GM18498 (cell line): ENCODE measurements at regions not wholly inside any gene's neighbourhood (a gene's known extent, or its start where the extent isn't known, plus 50 kb on each side); places are given as distances from the start of the nearest gene placed in this dataset.
"Not testable (repeated sequence)": the region's sequence is repeated elsewhere in the genome, so short reads cannot be mapped to it uniquely, and the experiment has no call there.

Experiments used
- ATAC-seq: cut with Tn5 transposase; IDR thresholded peaks from one replicate; pipeline ENCODE4 v1.9.1; 2021; ENCODE audit warnings: mild to moderate bottlenecking, moderate library complexity; ENCODE audit not compliant: unreplicated experiment

- no peak for ATAC-seq
Observed at GRCh38 chr4:128688846-128689437, 120.6 kb upstream of the JADE1 start.

DNA sequence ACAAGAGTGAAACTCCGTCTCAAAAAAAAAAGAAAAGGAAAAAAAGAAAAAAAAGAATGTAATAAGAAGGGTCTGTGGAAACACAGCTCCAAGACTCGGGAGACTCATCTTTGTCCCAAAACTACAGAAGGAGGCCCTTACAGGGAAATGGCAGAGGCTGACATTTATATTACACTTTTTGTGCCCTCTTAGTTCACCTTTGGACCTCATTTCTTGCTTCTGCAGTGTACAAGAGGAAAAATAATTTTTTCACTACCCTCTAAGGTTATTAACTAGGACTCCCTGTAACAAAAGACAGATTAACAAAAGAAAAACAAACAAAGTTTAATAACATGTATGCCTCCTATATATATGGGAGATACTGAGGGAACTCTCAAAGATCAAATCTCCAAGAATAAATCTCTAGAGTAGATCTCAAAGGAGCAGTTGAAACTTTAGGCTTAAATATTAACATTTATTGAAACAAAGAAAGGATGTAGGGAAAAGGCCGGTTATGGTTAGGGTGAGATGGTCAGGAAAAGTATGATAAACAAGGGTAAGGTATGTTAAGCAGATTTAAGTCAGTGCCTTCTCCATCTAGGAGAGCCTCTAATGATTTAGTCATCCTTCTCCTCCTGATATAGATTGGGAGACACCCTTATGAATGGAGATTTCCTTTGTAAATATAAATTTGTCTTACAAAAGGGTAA lies 121.3 kb upstream of the JADE1 start:
- ATAC-seq: no peak

DNA sequence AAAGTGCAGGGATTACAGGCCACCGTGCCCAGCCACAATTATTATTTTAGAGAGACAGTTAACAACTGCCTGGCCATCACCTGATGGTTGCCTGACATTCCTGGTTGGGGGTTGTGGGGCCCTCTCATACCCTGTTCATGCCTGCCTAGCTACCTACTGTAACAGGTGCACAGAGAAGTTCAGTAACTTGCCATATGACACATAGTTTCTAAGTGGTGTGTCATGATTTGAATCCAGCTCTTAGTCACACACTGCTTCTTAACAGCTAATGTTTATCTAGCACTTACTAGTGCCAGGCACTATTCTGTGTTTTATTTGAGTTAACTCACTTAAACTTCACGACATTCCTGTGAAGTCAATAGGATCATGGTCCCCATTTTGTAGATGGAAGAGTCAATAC lies 122.7 kb upstream of the JADE1 start:
- ATAC-seq: no peak

GRCh38 chr4:128686032-128686465 lies 123.5 kb upstream of the JADE1 start:
- no peak for ATAC-seq

- no peak for ATAC-seq
Observed at GRCh38 chr4:128684016-128684415, 125.5 kb upstream of the JADE1 start.

DNA sequence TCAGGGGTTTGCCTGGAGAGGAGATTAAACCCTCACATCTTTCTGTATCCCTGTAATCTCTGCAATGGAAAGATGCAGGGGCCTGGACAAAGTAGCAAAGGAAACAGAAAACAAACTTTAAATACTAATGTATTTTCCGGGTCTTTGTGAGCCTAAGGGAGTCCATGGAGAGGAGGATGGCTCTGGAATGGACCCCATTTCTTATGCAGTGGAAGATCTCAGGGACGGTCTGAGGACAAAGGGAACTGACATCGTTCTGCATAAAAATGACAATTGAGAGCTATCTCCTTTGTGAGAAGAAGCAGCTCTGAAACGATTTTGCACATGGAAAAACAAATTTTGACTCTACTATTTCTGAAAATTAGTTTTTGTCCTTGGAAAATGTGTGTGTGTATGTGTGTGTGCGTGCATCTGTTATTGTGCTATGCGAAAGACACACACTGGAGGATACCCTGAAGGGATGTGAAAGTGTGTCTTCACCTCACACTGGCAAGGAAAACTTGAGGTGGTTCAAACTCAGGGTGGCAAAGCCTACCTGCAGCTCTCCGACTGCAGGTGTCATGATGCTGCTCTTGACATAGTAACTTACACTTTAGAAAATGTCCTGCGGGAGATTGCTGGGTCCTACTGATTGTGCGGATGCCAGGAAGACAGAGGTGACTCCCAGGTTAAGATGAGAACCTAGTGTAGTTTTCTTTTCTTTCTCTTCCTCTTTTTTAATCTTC lies 126.4 kb upstream of the JADE1 start:
- no peak for ATAC-seq

DNA sequence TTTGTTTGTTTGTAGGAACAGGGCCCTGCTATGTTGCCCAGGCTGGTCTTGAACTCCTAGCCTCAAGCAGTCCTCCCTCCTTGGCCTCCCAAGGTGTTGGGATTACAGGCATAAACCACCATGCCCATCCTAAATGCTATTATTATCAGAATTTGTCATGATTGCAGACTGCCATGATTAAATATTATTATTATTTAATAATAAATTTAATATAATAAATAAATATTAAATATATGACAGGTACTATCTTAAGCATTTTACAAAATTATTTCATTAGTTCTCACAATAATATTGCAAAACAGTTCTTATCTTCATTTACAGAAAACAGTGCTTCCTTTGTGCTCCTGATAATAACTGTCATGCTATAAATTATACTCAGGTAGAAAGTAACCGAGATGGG lies 133.4 kb upstream of the JADE1 start:
- no peak for ATAC-seq

- peak; percentile 90 for ATAC-seq
Observed at GRCh38 chr4:128675083-128675482, 134.4 kb upstream of the JADE1 start.

- ATAC-seq: not testable (repeated sequence)
Observed at GRCh38 chr4:128673159-128673558, 136.3 kb upstream of the JADE1 start.

GRCh38 chr4:128672596-128672995 lies 136.9 kb upstream of the JADE1 start:
- not testable (repeated sequence) for ATAC-seq

DNA sequence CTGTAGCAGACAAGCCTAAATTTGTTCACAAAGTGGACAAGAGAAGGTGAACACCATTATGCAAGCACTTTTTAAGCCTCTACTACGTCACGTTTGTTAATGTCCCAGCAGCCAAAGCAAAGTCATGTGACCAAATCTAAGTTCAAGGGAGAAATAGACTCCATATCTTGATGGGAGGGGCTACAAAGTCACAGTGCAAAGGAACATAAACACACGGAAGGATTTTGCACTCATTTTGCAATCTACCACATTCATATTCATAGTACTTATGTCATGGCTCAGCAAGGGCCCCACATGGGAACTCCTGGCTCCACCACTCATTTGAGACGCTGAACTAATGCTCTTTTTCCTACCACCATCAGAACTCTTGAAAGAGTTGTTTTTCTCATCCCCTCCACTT lies 139.0 kb upstream of the JADE1 start:
- no peak for ATAC-seq

DNA sequence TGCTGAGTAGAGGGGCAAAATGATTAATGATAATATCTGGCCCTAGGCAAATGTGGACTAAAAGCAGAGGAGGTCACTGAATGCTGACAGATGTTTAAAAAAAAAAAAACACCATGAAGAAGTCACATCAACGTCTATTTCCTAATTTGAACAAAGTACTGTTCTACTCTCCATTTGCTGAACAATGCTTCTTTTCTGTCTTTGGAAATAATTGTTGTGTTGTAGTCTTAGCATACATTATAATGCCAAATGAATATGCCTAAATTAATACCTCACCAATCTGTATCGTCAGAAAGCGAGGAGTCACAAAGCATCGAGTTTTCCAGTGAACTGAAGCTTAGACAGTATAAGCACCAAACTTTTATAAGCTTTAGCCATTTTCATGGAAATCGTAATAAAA lies 140.9 kb upstream of the JADE1 start:
- ATAC-seq: no peak

- ATAC-seq: no peak
Observed at GRCh38 chr4:128665514-128665913, 144.0 kb upstream of the JADE1 start.

GRCh38 chr4:128663325-128663724 lies 146.2 kb upstream of the JADE1 start:
- peak; percentile 88 for ATAC-seq

DNA sequence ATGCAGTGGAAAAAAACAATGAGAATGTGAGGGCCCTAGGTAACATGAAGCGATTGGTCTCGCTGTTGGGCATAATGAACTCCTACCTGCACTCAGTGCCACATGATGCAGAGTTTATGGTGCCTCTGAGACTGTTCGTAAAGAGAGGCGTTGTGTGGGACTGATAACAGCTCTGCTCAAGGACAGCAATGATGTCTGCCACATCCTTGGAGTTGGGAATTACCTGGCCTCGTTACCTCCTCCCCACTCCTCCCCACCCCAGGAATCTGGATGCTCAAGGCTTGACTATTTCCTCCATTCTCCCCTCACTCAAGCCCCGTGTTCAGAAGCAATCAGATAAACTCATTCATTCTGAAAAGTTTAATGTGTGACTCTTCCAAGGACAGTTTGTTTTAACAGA lies 148.0 kb upstream of the JADE1 start:
- ATAC-seq: no peak

DNA sequence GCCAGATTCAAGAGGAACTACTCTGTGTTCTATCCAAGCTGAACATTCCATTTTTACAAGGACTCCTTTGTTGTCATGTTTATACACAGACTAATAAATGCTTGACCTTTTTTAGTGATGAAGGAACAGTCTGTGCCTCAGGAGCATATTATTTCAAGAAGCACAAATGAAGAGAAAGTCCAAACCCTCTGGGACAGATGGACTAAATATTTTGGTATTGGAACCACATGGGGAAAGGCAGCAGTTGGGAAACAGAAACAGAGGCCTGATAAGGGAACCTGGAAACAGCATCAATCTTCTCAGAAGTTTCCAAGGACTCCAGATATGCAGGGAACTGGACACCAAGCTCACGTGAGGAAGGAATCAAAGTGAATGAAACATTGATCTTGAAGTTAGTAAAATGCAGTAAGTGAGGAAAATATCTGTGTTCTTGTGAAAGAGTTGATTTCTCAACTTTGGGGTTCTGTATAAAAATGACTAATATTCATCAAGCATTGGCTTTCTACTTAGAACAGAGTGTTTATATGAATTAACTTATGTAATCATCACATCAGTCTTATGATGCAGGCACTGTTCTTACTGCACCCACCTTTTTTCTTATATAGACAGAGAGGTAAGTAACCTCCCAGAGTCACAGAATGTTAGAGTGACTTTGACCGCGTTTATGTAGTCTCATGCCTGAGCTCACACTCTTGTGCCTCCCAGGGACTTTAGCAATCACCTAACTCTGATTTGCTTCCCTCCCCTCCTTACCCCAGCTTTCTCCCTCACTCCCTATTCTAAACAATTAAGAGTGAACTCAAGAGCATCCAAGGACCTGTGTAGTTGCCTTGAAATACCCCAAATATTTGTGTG lies 148.9 kb upstream of the JADE1 start:
- ATAC-seq: no peak

- ATAC-seq: peak; percentile 61
Observed at GRCh38 chr4:128658214-128658631, 151.3 kb upstream of the JADE1 start.

- no peak for ATAC-seq
Observed at GRCh38 chr4:128657638-128658037, 151.9 kb upstream of the JADE1 start.

DNA sequence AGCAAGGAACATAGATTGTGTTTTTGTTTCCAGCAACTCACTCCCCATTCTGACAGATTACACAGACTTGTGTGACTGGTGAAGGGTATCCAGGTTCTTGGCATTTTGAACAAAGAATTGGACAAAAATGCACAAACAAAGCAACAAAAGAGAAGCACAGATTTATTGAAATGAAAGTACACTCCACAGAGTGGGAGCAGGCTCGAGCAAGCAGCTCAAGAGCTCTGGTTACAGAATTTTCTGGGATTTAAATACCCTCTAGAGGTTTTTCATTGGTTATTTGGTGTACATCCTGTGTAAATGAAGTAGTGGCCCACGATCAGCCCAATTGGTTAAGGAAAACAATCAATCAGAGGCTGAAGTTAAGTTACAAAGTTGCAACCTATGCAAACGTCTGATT lies 155.0 kb upstream of the JADE1 start:
- ATAC-seq: no peak

DNA sequence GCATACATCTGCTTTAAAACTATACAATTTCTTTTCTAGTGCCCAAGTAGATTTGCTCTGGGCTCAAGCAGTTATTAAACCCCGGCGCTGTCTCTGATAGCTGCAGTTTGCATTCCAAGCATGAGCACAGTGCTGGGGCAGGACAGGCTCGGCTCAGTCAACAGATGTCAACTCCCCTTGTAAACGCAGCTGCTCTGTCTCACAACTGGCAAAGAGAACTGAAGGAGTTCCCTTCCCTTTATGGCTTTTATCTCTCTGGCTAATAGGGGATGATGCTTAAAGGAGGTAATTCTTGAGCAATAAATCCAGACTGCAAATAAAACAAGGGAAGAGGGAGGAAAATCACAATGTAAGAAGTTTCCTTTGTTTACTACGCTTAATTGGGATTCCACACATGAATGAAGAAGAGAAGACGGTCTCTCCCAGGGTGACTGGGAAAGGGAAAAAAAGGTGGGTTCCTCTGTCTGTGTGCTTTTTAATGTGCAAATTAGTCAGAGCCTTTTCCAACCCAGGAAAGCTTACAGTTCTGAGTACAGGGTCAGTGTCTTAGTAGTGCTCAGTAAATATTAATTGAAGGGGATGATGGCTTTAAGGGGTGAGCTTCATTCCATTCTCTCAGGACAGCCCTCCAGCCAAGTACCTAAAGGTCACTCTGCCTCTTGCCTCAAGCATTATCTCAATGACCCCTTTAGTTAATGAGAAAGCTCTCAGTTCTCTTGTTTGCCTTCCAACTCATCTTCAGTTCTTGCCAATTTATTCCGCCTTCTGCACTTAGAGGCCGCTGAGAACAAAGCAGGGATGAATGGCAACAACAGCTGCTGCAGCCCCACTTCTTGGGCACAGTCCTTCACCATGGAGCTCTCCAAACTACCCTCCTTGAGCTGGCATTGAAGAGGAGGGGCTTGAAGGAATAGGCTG lies 155.7 kb upstream of the JADE1 start:
- ATAC-seq: no peak
